Heart right ventricle (tissue), 16 donors: ENCODE measurements at regions not wholly inside any gene's neighbourhood (a gene's known extent, or its start where the extent isn't known, plus 50 kb on each side); places are given as distances from the start of the nearest gene placed in this dataset.

ENCODE experiments used
- ATAC-seq, 8 donors: fragments of 200-7000 bp; cut with Tn5 transposase; one replicate each; pipeline ENCODE4 v1.9.1; 2020; ENCODE audit warnings: mild to moderate bottlenecking in 8 of 8, moderate library complexity in 8 of 8, moderate number of reproducible peaks in 1 of 8
- DNase-seq, 2 donors: peaks; one replicate each; pipeline ENCODE4 v3.0.0-alpha.2; 2020
- H3K27ac ChIP-seq, 10 donors: fragments of 200-600 bp; sonication (generic) in 2 of 10; one replicate each; pipeline versions ENCODE4 v1.5.0 to v1.8.0; 2020 to 2022; ENCODE audit warnings: mild to moderate bottlenecking in 3 of 10
- H3K27me3 ChIP-seq, 7 donors: fragments of 200-600 bp; one replicate each; pipeline ENCODE4 v1.8.0; 2021 to 2022; ENCODE audit warnings: mild to moderate bottlenecking in 2 of 7
- H3K36me3 ChIP-seq, 9 donors: fragments of 200-600 bp; sonication (generic) in 1 of 9; one replicate each; pipeline versions ENCODE4 v1.5.0 to v1.8.0; 2020 to 2022; ENCODE audit warnings: mild to moderate bottlenecking in 2 of 9
- H3K4me1 ChIP-seq, 9 donors: fragments of 200-600 bp; sonication (generic) in 1 of 9; one replicate each; pipeline versions ENCODE4 v1.5.0 to v1.8.0; 2020 to 2022; ENCODE audit warnings: mild to moderate bottlenecking in 4 of 9
- H3K4me3 ChIP-seq, 10 donors: fragments of 200-600 bp; sonication (generic) in 2 of 10; one replicate each; pipeline versions ENCODE4 v1.5.0 to v1.8.0; 2020 to 2022; ENCODE audit warnings: mild to moderate bottlenecking in 7 of 10, moderate library complexity in 2 of 10
- H3K9me3 ChIP-seq, 11 donors: fragments of 200-600 bp in 10 of 11; sonication (generic) in 2 of 11; one replicate each; pipeline versions ENCODE4 v1.5.0 to v1.8.0; 2013 to 2022; ENCODE audit warnings: mild to moderate bottlenecking in 2 of 11, control low read depth in 1 of 11, moderate library complexity in 1 of 11
- WGBS, 2 donors: extraction: QIAGEN DNeasy Blood & Tissue Kit; methylation state at CpG; one replicate each; pipeline ENCODE4 v1.1.7; 2013; ENCODE audit warnings: inconsistent platforms in 1 of 2; 5-methylcytosine and 5-hydroxymethylcytosine counted together
- intact Hi-C, 10 donors: fragments of 100-400 bp; cut with DNase I; formaldehyde crosslinking; loops; one replicate each; pipeline versions ENCODE4 v1.11.1 to v1.14.2; 2022
- TF ChIP-seq, protein P1 (sequence below), 9 donors: fragments of 200-600 bp; sonication (generic) in 2 of 9; IDR thresholded peaks; one replicate each; pipeline versions ENCODE4 v1.5.0 to v1.8.0; 2021 to 2022; ENCODE audit warnings: antibody characterized with exemption in 9 of 9, mild to moderate bottlenecking in 5 of 9, moderate library complexity in 1 of 9
- donor health status: Arrhythmogenic right ventricular cardiomyopathy.
- donor health status: ischemic (EF 13 %, LVEDD 7.1; RV severe dilation, severe dysfunction).
- donor health status: healthy with polysubstance abuse.
- donor health status: DM: no; HTN: yes; CAD: no.
- donor health status: DM: no; HTN: no; CAD: no.
- donor health status: ischemic (EF 25% LVEDD 6.9; RV normal size, moderate dysfunction).
- donor health status: ischemic (EF 25% LVEDD 5.7; RV mildly dilated, moderate dysfunction).
- donor health status: healthy.
- donor health status: DM: yes; HTN: yes; CAD: no.
- donor health status: Ischemic cardiomyopathy.
- donor health status: ischemic (EF 35%, LVEDD 5.7; RV mildly dilated, moderate dysfunction).
- donor health status: nonischemic (EF 11% LVEDD 7.7; RV severe dilation, severe dysfunction).
- donor health status: DM: yes; HTN: yes; CAD: no.
- donor health status: PGD.
- donor health status: ischemic (EF 29% LVEDD 5.4; RV normal size, mild dysfunction).
- donor health status: nonischemic (EF 23%, LVEDD 6.1; RV moderate dilation, normal function).

DNA sequence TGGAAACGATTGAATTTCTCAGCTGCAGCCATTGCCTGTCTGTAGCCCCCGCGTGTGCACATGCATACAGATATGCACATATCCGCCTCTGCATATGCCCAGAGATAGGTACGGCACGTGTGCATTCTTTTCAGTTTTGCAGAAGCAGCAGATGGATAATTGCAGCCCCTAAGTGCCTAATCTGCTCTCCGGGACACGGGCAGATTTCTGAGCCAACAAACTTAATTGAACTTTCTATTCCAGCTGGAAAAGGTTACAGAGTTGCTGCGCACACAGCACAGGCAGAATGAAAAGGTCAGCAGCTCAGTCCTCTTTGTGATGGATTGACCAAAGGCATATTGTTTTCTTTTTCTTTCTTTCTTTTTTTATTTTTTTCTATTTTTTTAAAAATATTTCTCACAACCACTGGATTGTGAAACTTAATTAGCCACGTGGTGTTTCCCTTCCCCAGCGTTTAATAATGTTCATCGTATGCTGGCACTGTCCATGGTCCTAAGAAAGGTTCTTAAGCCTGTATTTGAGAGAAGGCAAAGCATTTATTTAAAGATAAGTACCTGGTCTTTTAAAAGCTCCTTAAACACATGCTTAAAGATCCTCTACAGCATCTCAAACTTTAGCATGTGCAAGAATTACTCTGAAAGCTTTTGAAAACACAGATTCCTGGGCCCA, 270.2 kb upstream of the BRINP1 start:
- H3K27ac ChIP-seq, result no peak overlapping the region
- peaks cover 0 to 3% (median 0%) of the 10 kb centered on the region in 7 donors for H3K27me3 ChIP-seq
- DNase-seq (no peak), ATAC-seq (no peak)
- no peaks in the 10 kb centered on the region for H3K4me1 ChIP-seq
- TF ChIP-seq, protein P1, sequence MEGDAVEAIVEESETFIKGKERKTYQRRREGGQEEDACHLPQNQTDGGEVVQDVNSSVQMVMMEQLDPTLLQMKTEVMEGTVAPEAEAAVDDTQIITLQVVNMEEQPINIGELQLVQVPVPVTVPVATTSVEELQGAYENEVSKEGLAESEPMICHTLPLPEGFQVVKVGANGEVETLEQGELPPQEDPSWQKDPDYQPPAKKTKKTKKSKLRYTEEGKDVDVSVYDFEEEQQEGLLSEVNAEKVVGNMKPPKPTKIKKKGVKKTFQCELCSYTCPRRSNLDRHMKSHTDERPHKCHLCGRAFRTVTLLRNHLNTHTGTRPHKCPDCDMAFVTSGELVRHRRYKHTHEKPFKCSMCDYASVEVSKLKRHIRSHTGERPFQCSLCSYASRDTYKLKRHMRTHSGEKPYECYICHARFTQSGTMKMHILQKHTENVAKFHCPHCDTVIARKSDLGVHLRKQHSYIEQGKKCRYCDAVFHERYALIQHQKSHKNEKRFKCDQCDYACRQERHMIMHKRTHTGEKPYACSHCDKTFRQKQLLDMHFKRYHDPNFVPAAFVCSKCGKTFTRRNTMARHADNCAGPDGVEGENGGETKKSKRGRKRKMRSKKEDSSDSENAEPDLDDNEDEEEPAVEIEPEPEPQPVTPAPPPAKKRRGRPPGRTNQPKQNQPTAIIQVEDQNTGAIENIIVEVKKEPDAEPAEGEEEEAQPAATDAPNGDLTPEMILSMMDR (IDR thresholded peaks at IDR 0.05), result no peak
- H3K36me3 ChIP-seq, result no peaks in the 10 kb centered on the region
- H3K9me3 ChIP-seq, result peaks cover 0 to 4% (median 0%) of the 10 kb centered on the region in 11 donors
- WGBS, 2 donors, result 53 to 54% methylated on average over 12 of the region's 12 CpGs
- no peak overlapping the region for H3K4me3 ChIP-seq
- intact Hi-C loops, result no loop called here

DNA sequence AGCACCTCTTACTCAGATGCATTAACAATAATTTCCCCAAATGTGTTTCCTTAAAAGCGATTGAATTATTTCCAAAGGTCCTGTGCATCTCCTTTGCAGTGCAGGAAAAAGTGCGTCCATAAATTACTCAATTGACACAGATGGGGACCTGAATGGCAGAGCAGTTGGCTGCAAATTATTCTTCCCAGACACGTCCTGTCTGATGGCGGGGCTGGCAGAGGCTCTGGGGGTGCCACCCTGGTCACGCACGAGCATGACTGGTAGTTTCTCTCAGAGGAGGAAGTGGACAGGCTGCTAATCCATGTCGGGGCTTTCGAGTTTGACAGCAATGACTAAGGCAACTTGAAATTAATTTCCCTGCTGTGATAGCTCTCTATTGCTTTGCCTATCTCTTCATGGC, 264.8 kb upstream of the BRINP1 start:
- Histone ChIP-seq H3K9me3 (peaks cover 0 to 4% (median 0%) of the 10 kb centered on the region in 11 donors), H3K27me3 (no peaks in the 10 kb centered on the region), H3K4me1 (no peaks in the 10 kb centered on the region), H3K27ac (no peak overlapping the region), H3K36me3 (no peaks in the 10 kb centered on the region), H3K4me3 (no peak overlapping the region)
- intact Hi-C loops, result no loop called here
- 75% methylated on average over 8 of the region's 8 CpGs for WGBS, 2 donors
- DNase-seq (no peak), ATAC-seq (no peak)
- TF ChIP-seq, protein P1 (IDR thresholded peaks at IDR 0.05), result no peak

DNA sequence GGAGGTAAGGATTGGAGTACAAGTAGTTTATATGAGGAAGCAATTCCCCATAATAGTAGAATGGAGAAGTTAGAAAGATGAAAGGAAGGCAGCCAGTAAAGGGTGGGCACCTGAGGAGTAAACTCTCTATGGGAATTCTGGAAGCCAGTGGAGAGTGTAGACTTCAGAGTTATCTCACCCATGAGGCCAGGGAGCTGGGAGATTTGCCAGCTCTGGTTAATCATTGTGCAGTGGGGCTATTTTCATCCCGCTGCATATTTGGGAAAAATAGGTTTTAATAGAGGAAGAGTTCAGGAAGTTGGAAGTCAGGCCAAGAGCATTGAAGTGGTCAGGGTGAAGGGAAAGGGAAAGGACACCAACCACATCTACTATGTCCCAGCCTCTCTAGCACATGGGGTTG, 242.3 kb upstream of the BRINP1 start:
- no peak for ATAC-seq

DNA sequence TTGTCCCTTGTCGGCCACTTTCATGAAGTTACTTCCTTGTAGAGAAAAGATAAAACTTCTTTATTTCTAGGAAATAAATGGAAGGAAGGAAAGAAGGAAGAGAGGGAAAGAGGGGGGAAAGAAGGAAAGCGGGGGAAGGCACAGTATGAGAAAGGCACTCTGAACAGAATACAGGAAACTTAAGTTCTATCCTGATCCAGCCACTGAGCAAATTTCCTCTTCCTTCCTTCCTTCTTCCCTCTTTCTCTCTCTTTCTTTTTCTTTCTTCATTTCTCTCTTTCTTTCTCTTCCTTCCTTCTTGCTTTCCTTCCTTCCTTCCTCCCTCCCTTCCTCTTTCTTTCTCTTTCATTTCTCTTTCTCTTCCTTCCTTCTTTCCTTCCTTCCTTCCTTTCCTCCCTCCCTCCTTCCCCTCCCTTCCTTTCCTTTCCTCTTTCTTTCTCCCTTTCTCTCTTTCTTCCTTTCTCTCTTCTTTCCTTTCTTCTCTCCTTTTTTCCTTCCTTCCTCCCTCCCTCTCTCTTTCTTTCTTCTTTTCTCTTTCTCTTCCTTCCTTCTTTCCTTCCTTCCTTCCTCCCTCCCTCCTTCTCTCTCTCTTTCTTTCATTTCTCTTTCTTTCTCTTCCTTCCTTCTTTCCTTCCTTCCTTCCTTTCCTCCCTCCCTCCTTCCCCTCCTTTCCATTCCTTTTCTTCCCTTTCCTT, 240.2 kb upstream of the BRINP1 start:
- Histone ChIP-seq H3K36me3 (no peaks in the 10 kb centered on the region), H3K4me3 (no peak overlapping the region), H3K4me1 (no peaks in the 10 kb centered on the region), H3K27ac (no peak overlapping the region), H3K9me3 (peaks cover 0 to 8% (median 0%) of the 10 kb centered on the region in 11 donors), H3K27me3 (no peaks in the 10 kb centered on the region)
- DNase-seq (no peak), ATAC-seq (no peak)
- intact Hi-C loops, result no loop called here
- TF ChIP-seq, protein P1 (IDR thresholded peaks at IDR 0.05), result no peak
- 86 to 89% methylated on average over 2 of the region's 2 CpGs for WGBS, 2 donors

More for the DNA sequence above, 242.3 kb upstream of the BRINP1 start:
- TF ChIP-seq, protein P1 (IDR thresholded peaks at IDR 0.05), result no peak
- H3K36me3 ChIP-seq, result no peaks in the 10 kb centered on the region
- no peaks in the 10 kb centered on the region for H3K4me1 ChIP-seq
- H3K27me3 ChIP-seq, result peaks cover 0 to 4% (median 0%) of the 10 kb centered on the region in 7 donors
- no peak overlapping the region for H3K27ac ChIP-seq
- intact Hi-C loops, result no loop called here
- no peak for DNase-seq
- peaks cover 0 to 7% (median 0%) of the 10 kb centered on the region in 11 donors for H3K9me3 ChIP-seq
- 47 to 55% methylated on average over 1 of the region's 1 CpG for WGBS, 2 donors
- no peak overlapping the region for H3K4me3 ChIP-seq
